A549 (cell line): ENCODE measurements at regions not wholly inside any gene's neighbourhood (a gene's known extent, or its start where the extent isn't known, plus 50 kb on each side); places are given as distances from the start of the nearest gene placed in this dataset.

Experiments
- CHD2 ChIP-seq: fragments of 150-350 bp; IDR thresholded peaks from 2 replicates; pipeline ENCODE4 v1.6.1; 2014; ENCODE audit warnings: low read length; ENCODE audit not compliant: partially characterized antibody
- EP300 ChIP-seq, 2 experiments: fragments of >200 bp; sonication (Bioruptor Twin); formaldehyde crosslinking; IDR thresholded peaks; 2 replicates in 1 of 2; 3 replicates in 1 of 2; pipeline ENCODE4 v1.6.1; 2016 to 2017
- ESRRA ChIP-seq: fragments of 150-350 bp; IDR thresholded peaks from 2 replicates; pipeline ENCODE4 v1.6.1; 2014; ENCODE audit warnings: mild to moderate bottlenecking, low read length, borderline replicate concordance
- KDM1A ChIP-seq: fragments of 200-600 bp; sonication (generic); IDR thresholded peaks from 2 replicates; pipeline ENCODE4 v1.6.1; 2016; ENCODE audit warnings: low read depth, mild to moderate bottlenecking
- MYC ChIP-seq: IDR thresholded peaks from 2 replicates; pipeline ENCODE4 v1.6.1; 2012; ENCODE audit warnings: mild to moderate bottlenecking, inconsistent platforms, low read length, improper control_type of control experiment, borderline replicate concordance
- POLR2A ChIP-seq: IDR thresholded peaks from 2 replicates; pipeline ENCODE4 v1.6.1; 2012; ENCODE audit warnings: mild to moderate bottlenecking, low read length
- REST ChIP-seq: fragments of 200-600 bp; sonication (generic); IDR thresholded peaks from 2 replicates; pipeline ENCODE4 v1.6.1; 2016; ENCODE audit warnings: antibody characterized with exemption, mild to moderate bottlenecking, moderate library complexity
- RFX5 ChIP-seq: fragments of 450-650 bp; IDR thresholded peaks from 2 replicates; pipeline ENCODE4 v1.7.1; 2014; ENCODE audit warnings: antibody characterized with exemption, mild to moderate bottlenecking, moderate library complexity
- RNF2 ChIP-seq: fragments of 200-600 bp; sonication (generic); IDR thresholded peaks from 2 replicates; pipeline ENCODE4 v1.6.1; 2016; ENCODE audit warnings: low read depth, mild to moderate bottlenecking, antibody characterized with exemption, moderate library complexity, borderline replicate concordance
- SREBF2 ChIP-seq: fragments of 450-650 bp; IDR thresholded peaks from 2 replicates; pipeline ENCODE4 v1.6.1; 2014; ENCODE audit warnings: mild to moderate bottlenecking, moderate library complexity
- TF ChIP-seq, protein P1 (sequence below): fragments of >200 bp; sonication (Bioruptor Twin); formaldehyde crosslinking; IDR thresholded peaks from 3 replicates; pipeline ENCODE4 v1.5.1; 2016

DNA sequence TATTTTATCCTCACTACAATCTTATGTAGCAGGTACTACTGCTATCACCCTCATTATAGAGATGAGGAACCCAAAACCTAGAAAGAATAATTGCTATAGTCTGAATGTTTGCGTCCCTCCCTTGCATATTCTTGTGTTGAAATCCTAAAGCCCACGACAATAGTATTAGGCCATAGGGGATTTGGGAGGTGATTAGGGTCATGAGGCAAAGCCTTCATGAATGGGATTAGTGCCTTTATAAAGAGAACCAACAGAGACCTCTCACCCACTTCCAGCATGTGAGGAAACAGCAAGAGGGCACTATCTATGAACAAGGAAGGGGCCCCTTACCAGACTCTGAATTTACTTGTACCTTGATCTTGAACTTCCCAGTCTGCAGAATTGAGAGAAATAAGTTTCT is 500.3 kb upstream of the FAM98A start:
- TF ChIP-seq, protein P1, sequence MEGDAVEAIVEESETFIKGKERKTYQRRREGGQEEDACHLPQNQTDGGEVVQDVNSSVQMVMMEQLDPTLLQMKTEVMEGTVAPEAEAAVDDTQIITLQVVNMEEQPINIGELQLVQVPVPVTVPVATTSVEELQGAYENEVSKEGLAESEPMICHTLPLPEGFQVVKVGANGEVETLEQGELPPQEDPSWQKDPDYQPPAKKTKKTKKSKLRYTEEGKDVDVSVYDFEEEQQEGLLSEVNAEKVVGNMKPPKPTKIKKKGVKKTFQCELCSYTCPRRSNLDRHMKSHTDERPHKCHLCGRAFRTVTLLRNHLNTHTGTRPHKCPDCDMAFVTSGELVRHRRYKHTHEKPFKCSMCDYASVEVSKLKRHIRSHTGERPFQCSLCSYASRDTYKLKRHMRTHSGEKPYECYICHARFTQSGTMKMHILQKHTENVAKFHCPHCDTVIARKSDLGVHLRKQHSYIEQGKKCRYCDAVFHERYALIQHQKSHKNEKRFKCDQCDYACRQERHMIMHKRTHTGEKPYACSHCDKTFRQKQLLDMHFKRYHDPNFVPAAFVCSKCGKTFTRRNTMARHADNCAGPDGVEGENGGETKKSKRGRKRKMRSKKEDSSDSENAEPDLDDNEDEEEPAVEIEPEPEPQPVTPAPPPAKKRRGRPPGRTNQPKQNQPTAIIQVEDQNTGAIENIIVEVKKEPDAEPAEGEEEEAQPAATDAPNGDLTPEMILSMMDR = no peak
- TF ChIP-seq CHD2 = no peak
- TF ChIP-seq REST = no peak
- no peak for TF ChIP-seq MYC
- TF ChIP-seq SREBF2 = no peak
- no peak for TF ChIP-seq EP300 (IDR thresholded peaks at IDR 0.05)
- no peak for TF ChIP-seq KDM1A
- TF ChIP-seq RFX5 = no peak
- TF ChIP-seq POLR2A = no peak
- no peak for TF ChIP-seq ESRRA
- no peak for TF ChIP-seq RNF2
